Osteoblast (primary cell): ENCODE measurements at regions not wholly inside any gene's neighbourhood (a gene's known extent, or its start where the extent isn't known, plus 50 kb on each side); places are given as distances from the start of the nearest gene placed in this dataset.
"Not testable (repeated sequence)": the region's sequence is repeated elsewhere in the genome, so short reads cannot be mapped to it uniquely, and the experiment has no call there.

Experiments used
- DNase-seq: peaks from one replicate; pipeline ENCODE4 v3.0.0; 2011; ENCODE audit warnings: low spot score, mixed read lengths; ENCODE audit not compliant: insufficient read length; ENCODE audit errors: missing footprints
- H2AFZ ChIP-seq: 2 replicates; pipeline ENCODE4 v1.6.0; 2011; ENCODE audit warnings: mild to moderate bottlenecking, low read length
- H3K27ac ChIP-seq: 2 replicates; pipeline ENCODE4 v1.5.1; 2011; ENCODE audit warnings: mild to moderate bottlenecking, low read depth, low read length, moderate library complexity
- H3K27me3 ChIP-seq: 2 replicates; pipeline ENCODE4 v1.6.0; 2012; ENCODE audit warnings: mild to moderate bottlenecking, control low read depth, inconsistent platforms, low read length, moderate library complexity; ENCODE audit not compliant: insufficient read depth
- H3K36me3 ChIP-seq: 2 replicates; pipeline ENCODE4 v1.5.1; 2011; ENCODE audit warnings: mild to moderate bottlenecking, low read length, control low read depth, moderate library complexity; ENCODE audit not compliant: insufficient read depth
- H3K4me1 ChIP-seq: 2 replicates; pipeline ENCODE4 v1.5.1; 2011; ENCODE audit warnings: mild to moderate bottlenecking, low read length, control low read depth, moderate library complexity; ENCODE audit not compliant: insufficient read depth
- H3K4me2 ChIP-seq: 2 replicates; pipeline ENCODE4 v1.6.0; 2011; ENCODE audit warnings: mild to moderate bottlenecking, low read length; ENCODE audit not compliant: insufficient read depth
- H3K4me3 ChIP-seq: fragments of 200-600 bp; sonication (generic); 3 replicates; pipeline ENCODE4 v1.5.1; 2012; ENCODE audit warnings: mild to moderate bottlenecking, low read length, inconsistent platforms; ENCODE audit not compliant: insufficient read depth
- H3K79me2 ChIP-seq: 2 replicates; pipeline ENCODE4 v1.6.0; 2012; ENCODE audit warnings: mild to moderate bottlenecking, low read length, control low read depth, inconsistent platforms; ENCODE audit not compliant: insufficient read depth
- H3K9me3 ChIP-seq: 2 replicates; pipeline ENCODE4 v1.5.1; 2011; ENCODE audit warnings: low read depth, low read length, control low read depth
- H4K20me1 ChIP-seq: 2 replicates; pipeline ENCODE4 v1.6.0; 2012; ENCODE audit warnings: mild to moderate bottlenecking, low read length, control low read depth; ENCODE audit not compliant: insufficient read depth

GRCh38 chr9:64772123-64772736, 512.8 kb downstream of the FOXD4L5 start:
- H3K79me2 ChIP-seq, H2AFZ ChIP-seq, H3K4me2 ChIP-seq, DNase-seq, H3K27ac ChIP-seq, H3K36me3 ChIP-seq, H3K4me3 ChIP-seq, H3K4me1 ChIP-seq, H3K27me3 ChIP-seq, H4K20me1 ChIP-seq, H3K9me3 ChIP-seq: not testable (repeated sequence)
